NCI-H526 (cell line): ENCODE measurements at regions not wholly inside any gene's neighbourhood (a gene's known extent, or its start where the extent isn't known, plus 50 kb on each side); places are given as distances from the start of the nearest gene placed in this dataset.

Experiments
- DNase-seq, 2 experiments: peaks; one replicate each; lab custom pipeline; 2025; lab: John Stamatoyannopoulos, UW

GRCh38 chr1:87783315-87783714 is 454.6 kb downstream of the LMO4 start:
- no peak for DNase-seq

- DNase-seq, result no peak
Measured at GRCh38 chr1:87785386-87785785, 456.7 kb downstream of the LMO4 start.

GRCh38 chr1:87786229-87786628 is 457.5 kb downstream of the LMO4 start:
- DNase-seq, result no peak

- peak in 1 of 2 experiments; percentile 18 for DNase-seq
Measured at GRCh38 chr1:87786861-87787545, 458.3 kb downstream of the LMO4 start.

- peak in 1 of 2 experiments; percentile 10 for DNase-seq
Measured at GRCh38 chr1:87787551-87787950, 458.9 kb downstream of the LMO4 start.

- no peak for DNase-seq
Measured at GRCh38 chr1:87790756-87791155, 462.1 kb downstream of the LMO4 start.

GRCh38 chr1:87791931-87792740 is 463.5 kb downstream of the LMO4 start:
- no peak for DNase-seq

- DNase-seq, result no peak
Measured at GRCh38 chr1:87794788-87795614, 466.3 kb downstream of the LMO4 start.

- DNase-seq, result peak in 1 of 2 experiments; percentile 79
Measured at GRCh38 chr1:87795615-87796337, 467.1 kb downstream of the LMO4 start.

GRCh38 chr1:87796471-87796901 is 467.8 kb downstream of the LMO4 start:
- peak in 1 of 2 experiments; percentile 21 for DNase-seq

- no peak for DNase-seq
Measured at GRCh38 chr1:87799451-87799850, 470.8 kb downstream of the LMO4 start.

GRCh38 chr1:87800006-87800405 is 471.3 kb downstream of the LMO4 start:
- DNase-seq, result no peak

GRCh38 chr1:87803375-87803774 is 474.7 kb downstream of the LMO4 start:
- DNase-seq, result no peak

GRCh38 chr1:87804128-87804527 is 475.4 kb downstream of the LMO4 start:
- no peak for DNase-seq

GRCh38 chr1:87805666-87806378 is 477.1 kb downstream of the LMO4 start:
- no peak for DNase-seq

- no peak for DNase-seq
Measured at GRCh38 chr1:87806379-87807094, 477.9 kb downstream of the LMO4 start.

- DNase-seq, result no peak
Measured at GRCh38 chr1:87810166-87810565, 481.5 kb downstream of the LMO4 start.

GRCh38 chr1:87812871-87813577 is 484.3 kb downstream of the LMO4 start:
- DNase-seq, result no peak

- no peak for DNase-seq
Measured at GRCh38 chr1:87814573-87814972, 485.9 kb downstream of the LMO4 start.

GRCh38 chr1:87816646-87817045 is 488.0 kb downstream of the LMO4 start:
- no peak for DNase-seq
